ENCODE measurements at regions not wholly inside any gene's neighbourhood (a gene's known extent, or its start where the extent isn't known, plus 50 kb on each side); places are given as distances from the start of the nearest gene placed in this dataset.

DNA sequence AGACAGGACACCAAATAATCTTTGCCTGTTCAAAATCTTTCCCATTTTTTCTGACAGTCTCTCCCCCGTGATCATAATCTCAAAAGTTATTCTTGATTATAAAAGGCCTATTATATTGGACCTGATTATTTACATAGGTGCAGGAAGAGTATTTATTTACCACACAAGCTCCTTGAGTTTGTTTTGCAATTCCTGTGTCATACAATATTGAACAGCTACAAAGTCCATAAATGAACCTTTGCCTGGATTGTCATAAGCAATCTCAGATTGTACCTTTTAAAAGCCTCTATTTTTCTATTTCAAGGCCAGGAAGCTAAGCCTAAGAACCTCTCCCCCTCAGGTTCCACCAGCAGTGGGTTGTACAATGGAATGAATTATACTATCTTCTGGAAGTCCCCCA, 183.9 kb upstream of the MEOX2 start:
- FAIRE-seq (no peak), DNase-seq (ENCODE audit: insufficient read length) (no peak)
- TF ChIP-seq TAF1 (IDR thresholded peaks at IDR 0.05; ENCODE audit: borderline replicate concordance, low read depth, low read length), result no peak
- no peak for TF ChIP-seq POLR2A (IDR thresholded peaks at IDR 0.05; ENCODE audit: low read depth, low read length)
- TF ChIP-seq POLR2AphosphoS5 (IDR thresholded peaks at IDR 0.05; ENCODE audit: low read depth, low read length), result no peak

DNA sequence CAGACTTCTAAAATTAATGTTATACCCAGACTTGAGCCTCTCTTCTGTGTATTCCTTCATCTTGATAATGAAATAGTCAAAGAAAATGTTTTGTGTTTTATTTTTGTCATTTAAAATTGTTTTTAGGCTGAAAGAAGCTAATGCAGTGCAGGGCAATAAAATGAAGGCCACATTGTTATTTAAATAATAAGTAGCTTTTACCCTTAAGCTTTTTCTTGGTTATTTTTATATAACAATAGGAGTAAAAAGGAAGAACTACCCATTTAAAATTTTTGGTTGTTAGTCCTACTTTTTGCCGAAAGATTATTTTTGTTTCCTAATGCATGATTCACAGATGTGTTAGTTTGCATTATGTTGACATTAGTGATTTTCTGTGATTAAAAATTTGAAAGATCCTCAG, 181.0 kb upstream of the MEOX2 start:
- FAIRE-seq (no peak), DNase-seq (ENCODE audit: insufficient read length) (no peak)
- TF ChIP-seq POLR2A (IDR thresholded peaks at IDR 0.05; ENCODE audit: low read depth, low read length) (no peak), POLR2AphosphoS5 (IDR thresholded peaks at IDR 0.05; ENCODE audit: low read depth, low read length) (no peak), TAF1 (IDR thresholded peaks at IDR 0.05; ENCODE audit: borderline replicate concordance, low read depth, low read length) (no peak)

DNA sequence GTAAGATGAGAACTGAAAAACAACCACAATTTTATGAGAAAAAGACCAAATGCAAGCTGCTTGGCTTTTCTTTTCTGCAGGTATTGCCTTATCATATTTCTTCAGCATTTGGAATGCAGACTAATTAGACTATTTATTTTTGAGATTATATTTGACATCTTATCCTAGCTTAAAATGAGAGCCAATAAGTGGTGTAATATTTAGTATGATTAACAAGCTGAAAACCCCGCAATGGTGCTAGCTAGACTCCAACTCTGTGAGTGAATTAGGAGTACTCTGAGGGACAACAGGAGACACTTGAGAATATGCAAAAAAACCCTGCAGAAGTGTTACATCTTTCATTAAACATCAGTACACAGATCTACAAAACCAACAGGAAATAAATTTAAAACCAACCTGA, 180.3 kb upstream of the MEOX2 start:
- DNase-seq (ENCODE audit: insufficient read length) (no peak), FAIRE-seq (no peak)
- TF ChIP-seq TAF1 (IDR thresholded peaks at IDR 0.05; ENCODE audit: borderline replicate concordance, low read depth, low read length), result no peak
- TF ChIP-seq POLR2AphosphoS5 (IDR thresholded peaks at IDR 0.05; ENCODE audit: low read depth, low read length), result no peak
- no peak for TF ChIP-seq POLR2A (IDR thresholded peaks at IDR 0.05; ENCODE audit: low read depth, low read length)

DNA sequence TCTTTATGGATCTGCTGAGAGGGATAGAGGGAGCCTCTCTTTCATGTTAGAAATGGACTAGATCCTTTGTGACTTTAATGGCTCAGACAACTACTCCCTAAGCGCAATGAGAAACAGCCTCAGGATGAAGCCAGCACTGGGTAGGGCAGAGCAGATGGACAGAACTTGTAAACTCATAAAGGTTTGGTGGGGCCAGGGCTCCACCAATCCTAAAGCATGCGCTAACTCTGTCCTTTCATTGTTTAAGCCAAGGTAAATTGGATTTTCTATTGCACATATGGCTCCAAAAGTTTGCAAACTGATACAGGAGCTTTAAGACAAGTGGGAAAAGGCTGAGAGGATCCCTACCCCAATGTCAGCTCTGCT, 178.1 kb upstream of the MEOX2 start:
- FAIRE-seq (no peak), DNase-seq (ENCODE audit: insufficient read length) (no peak)
- TF ChIP-seq POLR2AphosphoS5 (IDR thresholded peaks at IDR 0.05; ENCODE audit: low read depth, low read length), result no peak
- TF ChIP-seq TAF1 (IDR thresholded peaks at IDR 0.05; ENCODE audit: borderline replicate concordance, low read depth, low read length), result no peak
- no peak for TF ChIP-seq POLR2A (IDR thresholded peaks at IDR 0.05; ENCODE audit: low read depth, low read length)

DNA sequence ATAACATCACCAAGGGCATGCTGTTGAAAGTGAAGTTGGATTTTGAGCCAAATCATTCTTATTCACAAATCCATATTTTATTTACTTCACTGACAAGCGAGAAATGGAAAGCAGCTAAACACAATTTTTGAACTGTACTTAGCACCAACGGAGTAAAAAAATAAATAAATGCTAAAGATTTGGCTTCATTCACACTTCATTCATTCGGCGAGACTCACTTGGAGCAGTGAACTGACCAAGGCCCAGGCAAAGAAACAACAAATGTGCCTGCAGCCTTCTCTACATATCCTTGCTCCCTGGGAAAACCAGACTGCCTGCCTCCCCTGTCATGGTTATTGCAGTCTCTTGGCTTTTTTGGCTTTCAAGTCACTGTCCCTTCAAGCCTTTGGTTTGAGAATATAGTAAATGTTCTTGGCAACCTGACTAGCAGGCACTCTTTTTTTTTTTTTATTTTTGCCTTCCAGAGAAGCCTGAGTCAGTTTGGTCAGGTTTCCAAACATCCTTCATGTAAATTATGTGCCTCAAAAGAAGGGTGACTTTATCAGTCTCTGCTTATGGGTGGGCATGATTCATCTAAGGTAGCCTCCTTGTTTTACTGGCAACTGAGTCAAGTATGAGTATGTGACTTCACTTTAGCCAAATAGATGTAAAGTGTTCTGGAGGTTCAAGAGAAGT, 177.6 kb upstream of the MEOX2 start:
- FAIRE-seq (no peak), DNase-seq (ENCODE audit: insufficient read length) (no peak)
- TF ChIP-seq TAF1 (IDR thresholded peaks at IDR 0.05; ENCODE audit: borderline replicate concordance, low read depth, low read length) (no peak), POLR2A (IDR thresholded peaks at IDR 0.05; ENCODE audit: low read depth, low read length) (no peak), POLR2AphosphoS5 (IDR thresholded peaks at IDR 0.05; ENCODE audit: low read depth, low read length) (no peak)

DNA sequence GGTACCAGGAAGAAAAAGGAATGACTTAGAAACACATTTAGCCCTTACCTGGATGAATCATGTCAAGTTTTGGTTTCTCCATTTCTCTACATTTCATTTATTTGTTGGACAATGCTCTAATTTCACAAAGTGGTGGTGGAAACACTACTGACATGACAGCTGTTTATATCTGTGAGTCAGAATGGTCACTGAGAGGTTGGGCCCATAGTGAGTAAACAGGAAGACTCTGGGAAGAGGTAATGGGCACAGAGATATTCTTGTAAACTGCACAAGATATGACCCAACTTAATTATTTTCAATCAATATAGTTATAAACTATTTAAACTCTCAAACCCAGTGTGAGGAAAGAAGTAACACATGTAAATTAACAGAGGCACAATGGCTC, 176.3 kb upstream of the MEOX2 start:
- TF ChIP-seq TAF1 (IDR thresholded peaks at IDR 0.05; ENCODE audit: borderline replicate concordance, low read depth, low read length), result no peak
- TF ChIP-seq POLR2AphosphoS5 (IDR thresholded peaks at IDR 0.05; ENCODE audit: low read depth, low read length), result no peak
- no peak for TF ChIP-seq POLR2A (IDR thresholded peaks at IDR 0.05; ENCODE audit: low read depth, low read length)
- DNase-seq (ENCODE audit: insufficient read length) (no peak), FAIRE-seq (no peak)

DNA sequence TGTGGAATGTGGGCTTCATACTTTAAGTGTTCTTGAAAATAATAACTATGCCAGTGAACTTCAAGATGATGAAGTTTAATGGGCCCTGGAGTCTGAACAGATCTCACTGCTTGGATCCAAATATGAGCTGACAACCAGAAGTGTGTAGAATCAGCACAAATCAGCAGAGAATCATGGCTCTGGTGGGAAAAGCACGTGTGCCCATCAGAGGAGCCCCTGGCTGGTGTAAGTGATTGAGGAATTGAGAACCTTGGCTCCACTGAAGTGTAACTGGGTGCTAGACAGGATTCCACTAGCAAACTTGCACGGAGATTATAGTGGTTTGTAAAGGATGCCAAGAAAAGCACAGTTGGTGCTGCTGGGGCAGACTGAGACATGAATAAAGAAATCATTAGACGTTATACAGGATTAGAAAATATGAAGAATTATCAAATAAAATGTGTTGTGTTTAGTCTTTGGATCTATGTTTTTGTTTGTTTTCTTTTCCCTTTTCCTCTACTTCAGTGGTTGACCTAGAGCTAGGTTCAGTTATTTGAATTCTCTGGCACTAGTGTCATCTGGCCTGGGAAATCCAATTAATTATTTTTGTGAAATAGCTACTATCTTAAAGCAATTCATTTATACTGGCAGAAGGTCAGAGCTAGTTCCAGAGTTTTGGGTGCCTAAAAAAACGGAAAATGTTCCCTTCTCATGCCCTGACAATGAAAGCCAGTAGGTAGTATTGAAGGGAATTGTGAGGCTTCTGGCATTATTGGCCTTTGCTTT, 175.7 kb upstream of the MEOX2 start:
- TF ChIP-seq TAF1 (IDR thresholded peaks at IDR 0.05; ENCODE audit: borderline replicate concordance, low read depth, low read length) (no peak), POLR2AphosphoS5 (IDR thresholded peaks at IDR 0.05; ENCODE audit: low read depth, low read length) (no peak), POLR2A (IDR thresholded peaks at IDR 0.05; ENCODE audit: low read depth, low read length) (no peak)
- FAIRE-seq (no peak), DNase-seq (ENCODE audit: insufficient read length) (no peak)

DNA sequence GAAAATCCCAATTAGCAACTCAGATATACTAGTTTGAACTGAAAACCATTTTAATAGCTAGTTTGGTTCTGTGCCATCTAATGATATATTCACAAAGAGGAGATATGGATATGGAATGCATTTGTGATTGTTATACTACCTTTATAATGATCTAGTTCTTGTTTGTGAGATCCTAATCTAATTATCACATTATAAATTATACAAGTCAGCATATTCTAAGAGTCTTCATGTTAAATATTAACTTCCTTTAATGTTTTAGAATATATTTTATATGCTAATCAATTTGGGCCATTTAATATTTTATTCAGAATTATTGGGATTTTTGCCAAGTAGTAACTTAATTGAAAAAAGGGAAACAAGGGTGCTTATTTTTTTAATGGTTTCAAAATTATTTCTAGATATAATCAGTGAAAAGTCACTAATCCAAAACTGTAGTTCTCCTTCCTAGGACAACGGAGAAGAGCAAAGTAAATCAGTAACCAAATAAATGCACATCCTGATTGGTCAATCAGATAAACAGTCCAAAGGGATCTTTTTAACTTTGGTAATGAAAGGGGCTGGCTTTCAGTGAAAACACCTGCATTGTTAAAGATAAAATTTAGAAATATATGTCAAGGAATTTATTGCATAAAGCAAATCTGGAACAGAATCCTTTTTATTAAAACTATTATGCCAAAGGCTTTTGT, 173.9 kb upstream of the MEOX2 start:
- DNase-seq (ENCODE audit: insufficient read length) (no peak), FAIRE-seq (no peak)
- TF ChIP-seq POLR2A (IDR thresholded peaks at IDR 0.05; ENCODE audit: low read depth, low read length) (no peak), POLR2AphosphoS5 (IDR thresholded peaks at IDR 0.05; ENCODE audit: low read depth, low read length) (no peak), TAF1 (IDR thresholded peaks at IDR 0.05; ENCODE audit: borderline replicate concordance, low read depth, low read length) (no peak)

DNA sequence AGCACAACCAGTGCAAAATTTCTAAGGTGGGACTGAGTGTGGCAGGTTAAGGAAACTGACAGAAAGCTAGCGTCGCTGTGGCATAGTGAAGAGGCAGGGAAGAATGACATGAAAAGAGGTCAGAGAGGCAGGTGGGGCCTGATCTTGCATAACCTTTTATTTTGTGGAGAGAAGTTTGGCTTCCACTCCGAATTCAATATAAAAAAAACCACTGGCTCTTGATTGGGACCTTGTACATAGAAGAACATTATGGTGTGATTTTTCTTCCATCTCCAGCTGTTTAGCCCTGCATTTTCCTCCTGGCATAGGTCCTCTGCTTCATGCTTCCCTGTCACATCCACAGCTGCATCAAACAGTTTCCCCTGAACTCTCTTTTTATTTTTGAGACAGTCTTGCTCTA, 170.5 kb upstream of the MEOX2 start:
- FAIRE-seq, result no peak

DNA sequence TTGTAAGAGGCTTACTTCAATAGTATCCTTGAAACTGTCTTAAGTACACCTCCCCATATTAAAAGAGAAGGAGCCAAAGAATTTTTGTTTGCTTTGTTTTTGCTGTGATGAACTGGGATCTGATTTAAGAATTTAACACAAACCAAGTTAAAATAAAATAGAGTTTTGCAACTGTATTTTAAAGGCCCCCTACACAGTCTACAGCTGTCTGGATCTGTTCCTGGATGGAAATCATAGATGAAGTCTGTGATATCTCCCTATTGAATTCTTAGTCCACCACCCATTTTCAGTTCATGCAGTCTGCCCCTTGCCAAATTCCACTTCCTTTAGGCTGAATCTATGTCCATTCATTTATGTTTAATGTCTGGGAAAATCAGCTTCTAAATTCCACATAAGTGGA, 169.8 kb upstream of the MEOX2 start:
- DNase-seq (ENCODE audit: insufficient read length) (no peak), FAIRE-seq (no peak)
- TF ChIP-seq POLR2AphosphoS5 (IDR thresholded peaks at IDR 0.05; ENCODE audit: low read depth, low read length) (no peak), TAF1 (IDR thresholded peaks at IDR 0.05; ENCODE audit: borderline replicate concordance, low read depth, low read length) (no peak), POLR2A (IDR thresholded peaks at IDR 0.05; ENCODE audit: low read depth, low read length) (no peak)

More for the DNA sequence above, 170.5 kb upstream of the MEOX2 start:
- no peak for TF ChIP-seq POLR2AphosphoS5 (IDR thresholded peaks at IDR 0.05; ENCODE audit: low read depth, low read length)
- TF ChIP-seq POLR2A (IDR thresholded peaks at IDR 0.05; ENCODE audit: low read depth, low read length), result no peak
- TF ChIP-seq TAF1 (IDR thresholded peaks at IDR 0.05; ENCODE audit: borderline replicate concordance, low read depth, low read length), result no peak
- DNase-seq (ENCODE audit: insufficient read length), result no peak

DNA sequence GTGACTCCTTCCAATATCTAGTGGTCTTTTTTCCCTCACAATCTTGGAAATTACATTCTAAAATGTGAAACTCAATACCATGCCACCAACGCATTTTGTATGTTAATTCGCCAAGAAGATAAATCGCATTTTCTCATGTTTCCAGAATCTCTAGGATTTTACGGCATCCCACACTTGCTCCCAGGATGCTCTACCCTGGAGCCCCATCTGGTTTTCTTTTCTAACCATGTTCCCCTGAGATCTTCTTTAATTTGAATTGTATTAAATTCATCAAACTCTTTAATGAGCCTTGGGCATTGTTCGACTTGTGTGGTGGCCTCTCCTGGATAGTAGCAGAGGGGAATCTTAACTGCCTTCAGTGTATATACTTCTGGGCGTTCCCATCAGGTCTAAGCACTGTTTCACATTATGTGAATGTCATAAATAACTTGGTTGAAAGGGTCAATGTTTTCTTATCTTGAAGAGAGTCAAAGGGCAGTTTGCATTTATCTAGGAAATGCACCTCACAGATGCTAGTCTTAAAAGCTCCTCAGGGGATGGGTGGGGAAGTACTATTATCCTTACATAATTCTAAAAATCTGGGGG, 169.1 kb upstream of the MEOX2 start:
- FAIRE-seq (no peak), DNase-seq (ENCODE audit: insufficient read length) (no peak)
- no peak for TF ChIP-seq POLR2AphosphoS5 (IDR thresholded peaks at IDR 0.05; ENCODE audit: low read depth, low read length)
- no peak for TF ChIP-seq TAF1 (IDR thresholded peaks at IDR 0.05; ENCODE audit: borderline replicate concordance, low read depth, low read length)
- TF ChIP-seq POLR2A (IDR thresholded peaks at IDR 0.05; ENCODE audit: low read depth, low read length), result no peak

All from GM12892 (cell line).